Right lobe of liver (tissue), 6 donors: ENCODE measurements at regions not wholly inside any gene's neighbourhood (a gene's known extent, or its start where the extent isn't known, plus 50 kb on each side); places are given as distances from the start of the nearest gene placed in this dataset.
"Not testable (repeated sequence)": the region's sequence is repeated elsewhere in the genome, so short reads cannot be mapped to it uniquely, and the experiment has no call there.

ENCODE experiments used
- ATAC-seq, 4 donors: fragments of 200-7000 bp; cut with Tn5 transposase; one replicate each; pipeline ENCODE4 v1.9.1; 2020; ENCODE audit warnings: mild to moderate bottlenecking in 4 of 4, moderate library complexity in 4 of 4
- DNase-seq, 3 donors: peaks; one replicate each; pipeline ENCODE4 v3.0.0-alpha.2; 2020
- H3K27ac ChIP-seq, 3 donors: fragments of 200-600 bp; one replicate each; pipeline ENCODE4 v1.8.0; 2022
- H3K27me3 ChIP-seq, 2 donors: fragments of 200-600 bp; one replicate each; pipeline ENCODE4 v1.8.0; 2022
- H3K36me3 ChIP-seq, 4 donors: fragments of 200-600 bp; sonication (generic) in 1 of 4; one replicate each; pipeline versions ENCODE4 v1.5.1 to v1.8.0; 2017 to 2022; ENCODE audit warnings: control low read depth in 1 of 4
- H3K4me1 ChIP-seq, 4 donors: fragments of 200-600 bp; sonication (generic) in 1 of 4; one replicate each; pipeline versions ENCODE4 v1.5.1 to v1.8.0; 2017 to 2022; ENCODE audit warnings: control low read depth in 1 of 4
- H3K4me3 ChIP-seq, 3 donors: fragments of 200-600 bp; one replicate each; pipeline ENCODE4 v1.8.0; 2022
- H3K9me3 ChIP-seq, 4 donors: fragments of 200-600 bp; sonication (generic) in 1 of 4; one replicate each; pipeline versions ENCODE4 v1.5.1 to v1.8.0; 2017 to 2022; ENCODE audit warnings: control low read depth in 1 of 4
- POLR2A ChIP-seq: fragments of 450-650 bp; IDR thresholded peaks from one replicate; pipeline ENCODE4 v1.6.1; 2017; ENCODE audit warnings: antibody characterized with exemption, mild to moderate bottlenecking
- WGBS: methylation state at CpG from one replicate; pipeline ENCODE4 v1.1.6; 2018; ENCODE audit warnings: low coverage, low lambda C conversion rate; ENCODE audit not compliant: insufficient coverage; ENCODE audit errors: missing lambda C conversion rate; 5-methylcytosine and 5-hydroxymethylcytosine counted together
- intact Hi-C, 2 donors: fragments of 100-400 bp; cut with DNase I; formaldehyde crosslinking; loops; one replicate each; pipeline versions ENCODE4 v1.11.2 to v1.14.1; 2022
- TF ChIP-seq, protein P1 (sequence below), 4 donors: fragments of 200-600 bp in 3 of 4; fragments of 450-650 bp in 1 of 4; IDR thresholded peaks; one replicate each; pipeline versions ENCODE4 v1.5.1 to v1.8.0; 2016 to 2022; ENCODE audit warnings: antibody characterized with exemption in 4 of 4, mild to moderate bottlenecking in 2 of 4
- donor health status: DM: no; HTN: yes; CAD: no.
- donor health status: DM: no; HTN: no; CAD: no.
- donor health status: DM: no; HTN: no; CAD: no.
- donor health status: DM: no; HTN: yes; CAD: no.
- donor health status: DM: no; HTN: yes; CAD: no.

DNA sequence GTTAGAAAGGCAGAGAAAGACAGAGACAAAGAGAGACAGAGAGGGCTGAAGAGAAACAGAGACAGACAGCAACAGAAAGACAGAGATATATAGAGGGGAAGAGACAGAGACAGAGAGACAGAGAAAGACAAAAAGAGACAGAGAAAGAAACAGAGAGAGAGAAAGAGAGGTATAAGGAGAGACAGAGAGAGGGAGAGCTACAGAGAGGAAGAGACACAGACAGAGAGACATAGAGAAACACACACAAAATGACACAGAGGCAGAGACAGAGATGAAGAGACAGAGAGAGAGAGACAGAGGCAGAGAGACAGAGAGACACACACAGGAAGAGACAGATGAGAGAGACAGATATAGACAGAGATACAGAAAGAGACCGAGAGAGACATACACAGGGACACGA lies 168.6 kb downstream of the TMEM121 start:
- intact Hi-C loops: no loop called here
- WGBS: no CpG with 5 or more reads among the region's 2 CpGs
- no peaks in the 10 kb centered on the region for H3K4me1 ChIP-seq
- no peak overlapping the region for H3K27ac ChIP-seq
- no peak for ATAC-seq
- TF ChIP-seq, protein P1, sequence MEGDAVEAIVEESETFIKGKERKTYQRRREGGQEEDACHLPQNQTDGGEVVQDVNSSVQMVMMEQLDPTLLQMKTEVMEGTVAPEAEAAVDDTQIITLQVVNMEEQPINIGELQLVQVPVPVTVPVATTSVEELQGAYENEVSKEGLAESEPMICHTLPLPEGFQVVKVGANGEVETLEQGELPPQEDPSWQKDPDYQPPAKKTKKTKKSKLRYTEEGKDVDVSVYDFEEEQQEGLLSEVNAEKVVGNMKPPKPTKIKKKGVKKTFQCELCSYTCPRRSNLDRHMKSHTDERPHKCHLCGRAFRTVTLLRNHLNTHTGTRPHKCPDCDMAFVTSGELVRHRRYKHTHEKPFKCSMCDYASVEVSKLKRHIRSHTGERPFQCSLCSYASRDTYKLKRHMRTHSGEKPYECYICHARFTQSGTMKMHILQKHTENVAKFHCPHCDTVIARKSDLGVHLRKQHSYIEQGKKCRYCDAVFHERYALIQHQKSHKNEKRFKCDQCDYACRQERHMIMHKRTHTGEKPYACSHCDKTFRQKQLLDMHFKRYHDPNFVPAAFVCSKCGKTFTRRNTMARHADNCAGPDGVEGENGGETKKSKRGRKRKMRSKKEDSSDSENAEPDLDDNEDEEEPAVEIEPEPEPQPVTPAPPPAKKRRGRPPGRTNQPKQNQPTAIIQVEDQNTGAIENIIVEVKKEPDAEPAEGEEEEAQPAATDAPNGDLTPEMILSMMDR (IDR thresholded peaks at IDR 0.05): no peak
- no peak for TF ChIP-seq POLR2A
- no peak overlapping the region for H3K4me3 ChIP-seq
- H3K36me3 ChIP-seq: no peaks in the 10 kb centered on the region
- DNase-seq: no peak
- H3K27me3 ChIP-seq: no peaks in the 10 kb centered on the region
- no peaks in the 10 kb centered on the region for H3K9me3 ChIP-seq

DNA sequence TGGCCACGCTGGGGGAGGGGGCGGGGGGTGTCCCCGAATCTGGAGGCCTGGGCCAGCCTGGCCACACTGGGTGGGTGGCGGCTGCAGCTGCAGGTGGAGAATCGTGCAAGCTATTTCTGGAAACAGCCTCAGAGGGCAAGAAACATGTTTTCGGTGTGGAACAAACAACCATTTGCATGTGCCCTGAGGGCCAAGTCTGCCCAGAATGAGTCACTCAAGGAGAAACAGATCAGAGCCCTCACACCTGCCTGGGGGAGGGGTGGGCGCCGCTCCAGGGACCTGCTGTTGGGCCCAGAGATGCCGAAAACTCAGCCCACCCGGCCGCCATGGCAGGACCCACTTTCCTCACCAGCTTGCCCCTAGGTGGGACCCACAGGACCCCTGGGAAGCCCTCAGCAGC lies 170.0 kb downstream of the TMEM121 start:
- H3K4me1 ChIP-seq, intact Hi-C loops, H3K27me3 ChIP-seq, ATAC-seq, H3K36me3 ChIP-seq, H3K27ac ChIP-seq, DNase-seq, H3K4me3 ChIP-seq, H3K9me3 ChIP-seq: not testable (repeated sequence)
- no CpG with 5 or more reads among the region's 11 CpGs for WGBS

DNA sequence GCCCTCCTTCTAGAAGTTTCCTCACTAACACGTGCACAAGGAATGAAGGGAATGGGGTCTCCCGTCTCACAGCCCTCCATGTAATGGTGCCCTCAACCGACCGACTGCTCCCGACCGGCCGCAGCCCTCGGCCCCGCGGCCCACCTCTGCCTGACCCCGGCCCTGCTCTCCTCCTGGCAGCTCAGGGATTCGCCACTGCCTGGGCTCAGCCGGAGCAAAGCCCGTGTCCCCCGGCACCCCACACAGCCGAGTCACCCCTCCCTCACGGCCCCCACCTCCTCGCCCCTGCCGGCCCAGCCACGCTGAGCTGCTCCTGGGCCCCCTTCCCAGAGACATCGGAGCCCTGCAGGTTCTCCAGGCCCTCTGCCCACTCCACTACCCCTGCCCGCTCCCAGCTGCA lies 171.0 kb downstream of the TMEM121 start:
- H3K27ac ChIP-seq, ATAC-seq, H3K27me3 ChIP-seq, H3K4me1 ChIP-seq, H3K4me3 ChIP-seq, H3K36me3 ChIP-seq, intact Hi-C loops, H3K9me3 ChIP-seq: not testable (repeated sequence)
- DNase-seq: peak in 1 of 3 donors; percentile 48
- WGBS: 60% methylated on average over 1 of the region's 22 CpGs

DNA sequence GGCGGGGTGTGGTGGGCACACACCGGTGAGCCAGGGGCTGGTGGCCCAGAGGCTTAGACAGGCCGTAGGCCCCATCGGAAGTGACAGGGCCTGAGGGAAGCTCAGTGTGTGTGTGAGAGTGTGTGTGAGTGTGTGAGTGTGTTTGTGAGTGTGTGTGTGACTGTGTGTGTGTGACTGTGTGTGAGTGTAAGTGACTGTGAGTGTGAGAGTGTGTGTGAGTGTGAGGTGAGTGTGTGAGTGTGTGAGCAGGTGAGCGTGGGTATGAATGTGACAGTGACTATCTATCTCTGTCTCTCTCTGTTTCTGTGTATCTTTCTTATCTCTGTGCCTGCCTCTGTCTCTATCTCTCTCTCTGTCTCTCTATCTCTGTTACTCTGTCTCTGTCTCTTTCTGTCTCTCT lies 171.6 kb downstream of the TMEM121 start:
- H3K4me1 ChIP-seq, DNase-seq, H3K27me3 ChIP-seq, ATAC-seq, intact Hi-C loops, H3K4me3 ChIP-seq, H3K36me3 ChIP-seq, H3K27ac ChIP-seq, H3K9me3 ChIP-seq: not testable (repeated sequence)
- WGBS: 61% methylated on average over 4 of the region's 5 CpGs

DNA sequence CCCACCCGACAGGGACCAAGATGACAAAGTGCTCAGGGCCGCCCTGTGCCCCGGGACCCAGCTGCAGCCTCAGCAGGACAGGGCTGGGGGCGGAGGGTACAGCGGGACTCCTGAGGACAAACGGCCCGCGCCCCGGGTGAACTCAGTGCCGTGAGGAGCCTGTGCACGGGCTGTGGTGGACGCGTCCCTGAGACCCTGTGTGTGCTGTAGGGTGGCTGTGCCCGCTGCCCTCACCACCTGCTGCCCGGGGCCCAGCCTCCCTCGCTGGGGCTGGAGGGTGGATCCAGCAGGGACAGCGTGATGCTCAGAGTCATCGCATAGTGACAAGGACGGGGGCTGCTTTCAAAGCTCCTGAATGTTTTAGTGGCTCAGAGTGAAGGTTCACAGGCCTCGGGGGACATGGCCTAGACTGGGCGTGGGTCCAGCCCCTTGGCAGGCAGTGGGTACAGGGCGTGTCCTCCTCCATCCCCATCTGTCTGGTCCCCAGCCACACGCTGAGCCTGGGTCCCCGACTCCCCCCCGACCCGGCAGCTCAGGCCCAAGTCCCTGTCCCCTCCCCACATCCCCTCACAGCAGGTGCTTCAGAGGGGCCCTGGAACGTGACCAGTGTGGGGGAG lies 172.7 kb downstream of the TMEM121 start:
- peak in 1 of 3 donors; percentile 54 for DNase-seq
- H3K36me3 ChIP-seq, H3K9me3 ChIP-seq, intact Hi-C loops, H3K27ac ChIP-seq, H3K27me3 ChIP-seq, H3K4me3 ChIP-seq, H3K4me1 ChIP-seq: not testable (repeated sequence)
- ATAC-seq: peak in 3 of 4 donors; percentile 24 to 37 (median 33)
- no CpG with 5 or more reads among the region's 27 CpGs for WGBS

DNA sequence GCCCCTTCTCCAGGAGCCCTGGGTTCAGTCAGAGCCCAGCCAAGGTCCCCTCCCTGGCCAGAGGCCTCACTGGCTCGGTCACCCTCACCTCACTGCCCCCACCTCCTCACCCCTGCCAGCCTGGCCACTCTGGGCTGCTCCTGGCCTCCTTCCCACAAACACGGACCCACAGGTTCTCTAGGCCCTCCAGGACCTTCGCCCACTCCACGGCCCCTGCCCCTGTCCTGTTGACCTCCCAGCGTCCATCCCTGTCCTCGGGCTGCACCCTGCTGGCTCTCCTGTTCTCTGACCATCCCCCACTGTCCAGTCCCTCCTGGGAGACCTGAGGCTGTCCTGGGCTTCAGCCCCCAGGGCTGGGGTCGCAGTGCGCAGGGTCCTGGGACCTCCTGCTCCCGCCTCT lies 173.3 kb downstream of the TMEM121 start:
- H3K36me3 ChIP-seq, H3K9me3 ChIP-seq, H3K4me3 ChIP-seq, H3K27ac ChIP-seq, H3K27me3 ChIP-seq, H3K4me1 ChIP-seq: not testable (repeated sequence)
- DNase-seq (peak in 1 of 3 donors; percentile 56), ATAC-seq (peak in 3 of 4 donors; percentile 17 to 53 (median 19))
- WGBS: 36% methylated on average over 6 of the region's 9 CpGs
- intact Hi-C loops: loop anchor here in 1 of 2 donors (10.0 kb wide), 1 partner anchor 115 kb away; no protein-coding TSS in a partner anchor

DNA sequence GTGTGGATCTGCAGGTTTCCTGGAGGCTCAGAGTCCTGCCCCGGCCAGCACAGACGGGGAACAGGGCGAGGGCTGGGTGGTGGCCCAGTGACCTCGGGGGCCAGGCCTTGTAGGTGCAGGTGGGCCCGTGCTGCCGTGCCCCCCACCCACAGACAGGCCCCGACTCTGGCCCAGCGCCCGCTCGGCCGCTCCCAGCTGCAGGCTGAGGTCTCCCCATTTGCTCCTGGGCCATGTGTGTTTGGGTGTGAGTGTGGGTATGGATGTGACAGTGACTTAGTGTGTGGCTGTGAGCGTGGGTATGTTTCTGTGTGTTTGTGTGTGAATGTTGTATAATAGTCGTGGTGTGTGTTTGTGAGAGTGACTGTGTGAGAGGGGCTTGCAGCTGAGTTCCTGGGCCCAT lies 173.8 kb downstream of the TMEM121 start:
- not testable (repeated sequence) for ATAC-seq, H3K4me3 ChIP-seq, H3K4me1 ChIP-seq, H3K27ac ChIP-seq, H3K9me3 ChIP-seq, H3K27me3 ChIP-seq, H3K36me3 ChIP-seq
- intact Hi-C loops: loop anchor here in 1 of 2 donors (10.0 kb wide), 1 partner anchor 115 kb away; no protein-coding TSS in a partner anchor
- DNase-seq: peak in 1 of 3 donors; percentile 49
- WGBS: 81% methylated on average over 13 of the region's 13 CpGs
